ENCODE measurements at regions not wholly inside any gene's neighbourhood (a gene's known extent, or its start where the extent isn't known, plus 50 kb on each side); places are given as distances from the start of the nearest gene placed in this dataset.

GRCh38 chr1:182144646-182145030 lies 83.1 kb upstream of the ZNF648 start:
- intact Hi-C loops (cut with DNase I): loop anchor here (1.0 to 10.0 kb wide), 3 partner anchors 63 to 247 kb away; partner anchors contain the start of gene GLUL
- Histone ChIP-seq H3K36me3 (no peaks in the 10 kb centered on the region), H3K27me3 (no peaks in the 10 kb centered on the region), H3K9me3 (no peaks in the 10 kb centered on the region), H3K27ac (peak overlapping the region; percentile 96), H3K4me3 (no peak overlapping the region), H3K4me1 (peaks cover 66% of the 10 kb centered on the region)
- TF ChIP-seq POLR2AphosphoS5 (IDR thresholded peaks at IDR 0.05; ENCODE audit: insufficient read depth in 1 of 2, low read depth in 1 of 2) (no peak), POLR2A (IDR thresholded peaks at IDR 0.05) (no peak), CTCF (IDR thresholded peaks at IDR 0.05) (no peak)
- no peak for DNase-seq (ENCODE audit: extremely low spot score in 2 of 2)

- TF ChIP-seq POLR2AphosphoS5 (IDR thresholded peaks at IDR 0.05; ENCODE audit: insufficient read depth in 1 of 2, low read depth in 1 of 2) (peak; percentile 97), CTCF (IDR thresholded peaks at IDR 0.05) (no peak)
- peak in 1 of 2 donors; percentile 100 for DNase-seq (ENCODE audit: extremely low spot score in 2 of 2)
- Histone ChIP-seq H3K4me1 (peaks cover 66% of the 10 kb centered on the region), H3K27ac (peak overlapping the region; percentile 96), H3K9me3 (no peaks in the 10 kb centered on the region), H3K27me3 (no peaks in the 10 kb centered on the region), H3K36me3 (no peaks in the 10 kb centered on the region), H3K4me3 (no peak overlapping the region)
- intact Hi-C loops (cut with DNase I): loop anchor here (1.0 to 10.0 kb wide), 3 partner anchors 63 to 247 kb away; partner anchors contain the start of gene GLUL
Observed at GRCh38 chr1:182143825-182144645, 82.5 kb upstream of the ZNF648 start.

- intact Hi-C loops (cut with DNase I): loop anchor here (5.0 to 10.0 kb wide), 2 partner anchors 64 to 162 kb away; no protein-coding TSS in a partner anchor
Observed at GRCh38 chr1:182143154-182143657, 81.7 kb upstream of the ZNF648 start.

GRCh38 chr1:182142621-182143020 lies 81.1 kb upstream of the ZNF648 start:
- intact Hi-C loops (cut with DNase I): loop anchor here (5.0 to 10.0 kb wide), 2 partner anchors 65 to 162 kb away; no protein-coding TSS in a partner anchor
- no peak overlapping the region for H3K4me3 ChIP-seq
- TF ChIP-seq CTCF (IDR thresholded peaks at IDR 0.05) (no peak), POLR2A (IDR thresholded peaks at IDR 0.05) (no peak)
- H3K27me3 ChIP-seq: no peaks in the 10 kb centered on the region
- H3K27ac ChIP-seq: peak overlapping the region; percentile 96
- no peaks in the 10 kb centered on the region for H3K36me3 ChIP-seq
- peaks cover 66% of the 10 kb centered on the region for H3K4me1 ChIP-seq
- no peaks in the 10 kb centered on the region for H3K9me3 ChIP-seq
- no peak for DNase-seq (ENCODE audit: extremely low spot score in 2 of 2)

More at GRCh38 chr1:182143154-182143657, 81.7 kb upstream of the ZNF648 start:
- H3K36me3 ChIP-seq: no peaks in the 10 kb centered on the region
- DNase-seq (ENCODE audit: extremely low spot score in 2 of 2): no peak
- peaks cover 66% of the 10 kb centered on the region for H3K4me1 ChIP-seq
- no peaks in the 10 kb centered on the region for H3K27me3 ChIP-seq
- no peak for TF ChIP-seq POLR2A (IDR thresholded peaks at IDR 0.05)
- peak; percentile 93 to 98 (median 96) for TF ChIP-seq CTCF (IDR thresholded peaks at IDR 0.05)
- peak in 1 of 2 donors; percentile 45 for TF ChIP-seq POLR2AphosphoS5 (IDR thresholded peaks at IDR 0.05; ENCODE audit: insufficient read depth in 1 of 2, low read depth in 1 of 2)
- H3K4me3 ChIP-seq: no peak overlapping the region
- no peaks in the 10 kb centered on the region for H3K9me3 ChIP-seq
- H3K27ac ChIP-seq: peak overlapping the region; percentile 96

GRCh38 chr1:182141040-182141439 lies 79.5 kb upstream of the ZNF648 start:
- H3K27ac ChIP-seq: no peak overlapping the region
- no peaks in the 10 kb centered on the region for H3K27me3 ChIP-seq
- no peaks in the 10 kb centered on the region for H3K9me3 ChIP-seq
- H3K4me1 ChIP-seq: peaks cover 60% of the 10 kb centered on the region
- intact Hi-C loops (cut with DNase I): loop anchor here (5.0 to 10.0 kb wide), 2 partner anchors 66 to 164 kb away; no protein-coding TSS in a partner anchor
- no peak for TF ChIP-seq CTCF (IDR thresholded peaks at IDR 0.05)
- TF ChIP-seq POLR2A (IDR thresholded peaks at IDR 0.05): no peak
- no peak for DNase-seq (ENCODE audit: extremely low spot score in 2 of 2)
- H3K36me3 ChIP-seq: no peaks in the 10 kb centered on the region
- no peak overlapping the region for H3K4me3 ChIP-seq

Data from vagina (tissue), 2 donors.